ENCODE measurements at regions not wholly inside any gene's neighbourhood (a gene's known extent, or its start where the extent isn't known, plus 50 kb on each side); places are given as distances from the start of the nearest gene placed in this dataset.

DNA sequence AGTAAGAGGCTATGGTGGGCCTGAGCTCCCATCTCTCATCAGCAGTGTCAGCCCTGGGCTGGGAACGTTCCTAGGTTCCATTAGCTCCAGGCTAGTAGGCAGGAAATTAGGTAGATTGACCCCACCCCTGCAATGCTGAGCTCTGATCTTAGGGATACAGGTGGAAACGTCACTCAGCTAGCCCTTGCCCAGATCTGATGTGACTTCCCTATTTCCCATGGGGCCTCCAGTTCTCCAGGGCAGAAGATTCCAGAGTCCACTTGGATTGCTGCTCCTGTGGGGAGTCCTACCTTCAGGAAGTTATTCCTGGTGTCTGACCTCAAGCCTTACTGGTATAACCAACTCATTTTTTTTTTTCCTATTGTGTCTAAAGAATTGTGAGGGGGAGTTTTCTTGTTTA is 81.1 kb downstream of the EFNB1 start:
- Histone ChIP-seq H3K4ac (ENCODE audit: low read depth, low read length) (no peak overlapping the region), H2AK9ac (replicated peaks; ENCODE audit: low read depth, low read length, poor library complexity) (no peak overlapping the region), H3K23ac (ENCODE audit: low read depth, low read length) (no peak overlapping the region), H2AFZ (replicated peaks; ENCODE audit: low read length, poor library complexity) (no peak overlapping the region), H3K27ac (ENCODE audit: insufficient read depth, low read length) (no peak overlapping the region), H3K4me1 (ENCODE audit: control insufficient read depth, insufficient read depth, low read length) (peaks cover 2% of the 10 kb centered on the region; the same call in 1 of the 2 replicates), H2BK15ac (ENCODE audit: low read depth, low read length) (no peak overlapping the region), H3K36me3 (ENCODE audit: control insufficient read depth, insufficient read depth, low read length) (no peaks in the 10 kb centered on the region), H4K20me1 (ENCODE audit: insufficient read depth, low read length) (no peaks in the 10 kb centered on the region), H3K18ac (ENCODE audit: low read depth, low read length) (no peak overlapping the region), H3K27me3 (ENCODE audit: control insufficient read depth, insufficient read depth, low read length) (peaks cover 35% of the 10 kb centered on the region; the same call in 1 of the 2 replicates), H2AK5ac (ENCODE audit: low read depth, low read length) (no peak overlapping the region), H3K14ac (replicated peaks; ENCODE audit: low read depth, low read length) (no peak overlapping the region), H2BK120ac (ENCODE audit: low read depth, low read length) (no peak overlapping the region), H3K9ac (ENCODE audit: low read depth, low read length) (no peak overlapping the region), H3K56ac (ENCODE audit: extremely low read depth, insufficient read depth, low read length) (no peak overlapping the region), H3K9me3 (ENCODE audit: control insufficient read depth, insufficient read depth, low read length) (no peaks in the 10 kb centered on the region), H4K91ac (ENCODE audit: insufficient read depth, low read depth, low read length) (no peak overlapping the region), H3K4me2 (ENCODE audit: low read depth, low read length) (no peak overlapping the region), H2BK5ac (ENCODE audit: low read depth, low read length, poor library complexity, severe bottlenecking) (no peak overlapping the region), H4K8ac (ENCODE audit: low read depth in 2 of 2, low read length in 2 of 2) (no peak overlapping the region), H2BK20ac (ENCODE audit: low read depth, low read length) (no peak overlapping the region), H3K9me1 (ENCODE audit: insufficient read depth, low read length) (0 out of 2 replicates have a peak, but pooled peaks cover 3% of the 10 kb centered on the region), H4K5ac (ENCODE audit: low read depth, low read length) (no peak overlapping the region), H3K4me3 (ENCODE audit: insufficient read depth, low read depth, low read length) (no peak overlapping the region), H3K79me1 (ENCODE audit: low read depth in 1 of 2, low read length in 2 of 2) (no peaks in the 10 kb centered on the region)
- WGBS, 2 experiments (ENCODE audit: extremely low coverage in 2 of 2, insufficient read length in 1 of 2), result no CpG with 5 or more reads among the region's 2 CpGs
- in situ Hi-C loops (cut with MboI; ENCODE audit: low sequenced_read_pairs) (no loop called here), intact Hi-C loops (cut with micrococcal nuclease) (no loop called here), dilution Hi-C loops (cut with HindIII; ENCODE audit: low sequenced_read_pairs, unreplicated experiment) (no loop called here)
- DNase-seq, result no peak
- TF ChIP-seq, protein P1, sequence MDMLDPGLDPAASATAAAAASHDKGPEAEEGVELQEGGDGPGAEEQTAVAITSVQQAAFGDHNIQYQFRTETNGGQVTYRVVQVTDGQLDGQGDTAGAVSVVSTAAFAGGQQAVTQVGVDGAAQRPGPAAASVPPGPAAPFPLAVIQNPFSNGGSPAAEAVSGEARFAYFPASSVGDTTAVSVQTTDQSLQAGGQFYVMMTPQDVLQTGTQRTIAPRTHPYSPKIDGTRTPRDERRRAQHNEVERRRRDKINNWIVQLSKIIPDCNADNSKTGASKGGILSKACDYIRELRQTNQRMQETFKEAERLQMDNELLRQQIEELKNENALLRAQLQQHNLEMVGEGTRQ (IDR thresholded peaks at IDR 0.05; ENCODE audit: low read depth, low read length), result no peak
- TF ChIP-seq CEBPB (IDR thresholded peaks at IDR 0.05; ENCODE audit: low read depth, low read length) (no peak), RFX5 (IDR thresholded peaks at IDR 0.05; ENCODE audit: low read depth, low read length) (no peak), MAFK (IDR thresholded peaks at IDR 0.05; ENCODE audit: low read depth, low read length) (no peak), MXI1 (IDR thresholded peaks at IDR 0.05; ENCODE audit: borderline replicate concordance, low read depth, low read length) (no peak), MAZ (IDR thresholded peaks at IDR 0.05; ENCODE audit: borderline replicate concordance, low read depth, low read length) (no peak), BHLHE40 (IDR thresholded peaks at IDR 0.05; ENCODE audit: low read depth, low read length) (no peak), CHD1 (IDR thresholded peaks at IDR 0.05; ENCODE audit: low read depth, low read length) (no peak), RAD21 (IDR thresholded peaks at IDR 0.05; ENCODE audit: low read length) (no peak), SMC3 (IDR thresholded peaks at IDR 0.05; ENCODE audit: low read depth, low read length) (no peak), POLR2A (IDR thresholded peaks at IDR 0.05; ENCODE audit: low read depth, low read length) (no peak), RCOR1 (IDR thresholded peaks at IDR 0.05; ENCODE audit: insufficient replicate concordance, low read length) (no peak), NFE2L2 (IDR thresholded peaks at IDR 0.05; ENCODE audit: low read depth, low read length) (no peak)
- TF ChIP-seq, protein P2, sequence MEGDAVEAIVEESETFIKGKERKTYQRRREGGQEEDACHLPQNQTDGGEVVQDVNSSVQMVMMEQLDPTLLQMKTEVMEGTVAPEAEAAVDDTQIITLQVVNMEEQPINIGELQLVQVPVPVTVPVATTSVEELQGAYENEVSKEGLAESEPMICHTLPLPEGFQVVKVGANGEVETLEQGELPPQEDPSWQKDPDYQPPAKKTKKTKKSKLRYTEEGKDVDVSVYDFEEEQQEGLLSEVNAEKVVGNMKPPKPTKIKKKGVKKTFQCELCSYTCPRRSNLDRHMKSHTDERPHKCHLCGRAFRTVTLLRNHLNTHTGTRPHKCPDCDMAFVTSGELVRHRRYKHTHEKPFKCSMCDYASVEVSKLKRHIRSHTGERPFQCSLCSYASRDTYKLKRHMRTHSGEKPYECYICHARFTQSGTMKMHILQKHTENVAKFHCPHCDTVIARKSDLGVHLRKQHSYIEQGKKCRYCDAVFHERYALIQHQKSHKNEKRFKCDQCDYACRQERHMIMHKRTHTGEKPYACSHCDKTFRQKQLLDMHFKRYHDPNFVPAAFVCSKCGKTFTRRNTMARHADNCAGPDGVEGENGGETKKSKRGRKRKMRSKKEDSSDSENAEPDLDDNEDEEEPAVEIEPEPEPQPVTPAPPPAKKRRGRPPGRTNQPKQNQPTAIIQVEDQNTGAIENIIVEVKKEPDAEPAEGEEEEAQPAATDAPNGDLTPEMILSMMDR (conservative IDR thresholded peaks at IDR 0.05; ENCODE audit: low read depth, low read length), result no peak
- TF ChIP-seq, protein P3, sequence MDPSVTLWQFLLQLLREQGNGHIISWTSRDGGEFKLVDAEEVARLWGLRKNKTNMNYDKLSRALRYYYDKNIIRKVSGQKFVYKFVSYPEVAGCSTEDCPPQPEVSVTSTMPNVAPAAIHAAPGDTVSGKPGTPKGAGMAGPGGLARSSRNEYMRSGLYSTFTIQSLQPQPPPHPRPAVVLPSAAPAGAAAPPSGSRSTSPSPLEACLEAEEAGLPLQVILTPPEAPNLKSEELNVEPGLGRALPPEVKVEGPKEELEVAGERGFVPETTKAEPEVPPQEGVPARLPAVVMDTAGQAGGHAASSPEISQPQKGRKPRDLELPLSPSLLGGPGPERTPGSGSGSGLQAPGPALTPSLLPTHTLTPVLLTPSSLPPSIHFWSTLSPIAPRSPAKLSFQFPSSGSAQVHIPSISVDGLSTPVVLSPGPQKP (IDR thresholded peaks at IDR 0.05; ENCODE audit: borderline replicate concordance, low read depth, low read length), result no peak
- BruUV-seq (replicated peaks), result no TSS peak
- ChIA-PET CTCF (no interaction called here), POLR2A (ENCODE audit: unreplicated experiment) (no interaction called here)
- no peak for ATAC-seq (ENCODE audit: low read depth)

All from IMR-90 (cell line).